PFSK-1 (cell line): ENCODE measurements at regions not wholly inside any gene's neighbourhood (a gene's known extent, or its start where the extent isn't known, plus 50 kb on each side); places are given as distances from the start of the nearest gene placed in this dataset.

Experiments
- FOXP2 ChIP-seq: optimal IDR thresholded peaks from 2 replicates; pipeline ENCODE3; 2011; ENCODE audit warnings: borderline replicate concordance, control low read depth, inconsistent platforms; ENCODE audit not compliant: insufficient read depth; ENCODE audit errors: extremely low read length, extremely low read depth
- POLR2AphosphoS5 ChIP-seq: IDR thresholded peaks from 2 replicates; pipeline ENCODE4 v1.6.1; 2012; ENCODE audit warnings: low read depth, mild to moderate bottlenecking, control low read depth, low read length, moderate library complexity
- REST ChIP-seq, 2 experiments: IDR thresholded peaks; 2 replicates each; pipeline versions ENCODE4 v1.6.1 to v1.8.0; 2011 to 2012; ENCODE audit warnings: low read depth in 2 of 2, low read length in 2 of 2, control low read depth in 1 of 2, inconsistent platforms in 1 of 2, mild to moderate bottlenecking in 1 of 2, moderate library complexity in 1 of 2; ENCODE audit not compliant: insufficient read depth in 1 of 2
- SIN3A ChIP-seq: IDR thresholded peaks from 2 replicates; pipeline ENCODE4 v1.6.1; 2012; ENCODE audit warnings: mild to moderate bottlenecking, low read length, moderate library complexity, borderline replicate concordance; ENCODE audit not compliant: insufficient read depth
- TAF1 ChIP-seq: IDR thresholded peaks from 2 replicates; pipeline ENCODE4 v1.6.1; 2012; ENCODE audit warnings: low read length, control low read depth, borderline replicate concordance; ENCODE audit not compliant: insufficient read depth

DNA sequence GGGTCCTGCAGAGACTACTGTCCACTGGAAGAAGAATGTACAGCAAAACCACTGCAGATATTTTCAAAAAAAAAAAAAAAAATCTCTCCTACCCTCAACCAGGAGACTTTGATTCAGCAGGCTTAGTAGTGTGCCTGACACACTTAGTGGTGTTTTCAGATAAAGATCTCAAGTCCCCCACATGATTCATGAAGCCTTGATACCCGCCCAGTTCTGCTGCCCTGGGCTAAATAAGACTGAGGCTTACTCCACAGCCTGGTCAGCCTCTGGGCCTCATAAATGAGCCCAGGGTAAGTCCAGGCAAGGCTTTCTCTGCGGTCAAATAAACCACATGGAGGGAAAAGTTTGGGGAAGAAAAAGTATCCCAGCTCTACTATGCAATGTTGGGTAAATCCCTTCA lies 222.1 kb upstream of the ARID1B start:
- TF ChIP-seq SIN3A (no peak), REST (IDR thresholded peaks at IDR 0.05; ENCODE audit: insufficient read depth in 1 of 2, low read depth in 2 of 2, low read length in 2 of 2) (no peak), TAF1 (no peak), POLR2AphosphoS5 (no peak), FOXP2 (no peak)

DNA sequence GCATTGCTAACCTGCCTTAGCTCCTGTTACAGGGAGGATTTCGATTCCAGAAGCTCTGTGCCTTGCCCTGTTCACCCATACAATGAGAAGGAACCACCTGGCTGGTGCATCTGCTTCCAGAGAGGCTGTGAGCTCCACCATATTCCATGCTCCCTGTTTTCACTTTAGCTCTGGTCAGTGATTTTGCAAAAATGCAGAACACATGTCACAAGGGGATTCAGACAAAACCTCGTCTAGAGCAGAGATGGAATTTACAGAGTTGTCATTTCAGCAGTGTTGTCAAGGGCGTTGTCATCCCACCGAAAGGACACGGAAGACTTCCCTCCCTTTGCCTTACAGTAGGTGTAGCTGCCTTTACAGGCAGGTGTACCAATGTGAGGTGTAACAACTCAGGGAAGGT lies 223.0 kb upstream of the ARID1B start:
- TF ChIP-seq POLR2AphosphoS5 (no peak), REST (IDR thresholded peaks at IDR 0.05; ENCODE audit: insufficient read depth in 1 of 2, low read depth in 2 of 2, low read length in 2 of 2) (no peak), FOXP2 (no peak), SIN3A (no peak), TAF1 (no peak)

- TF ChIP-seq SIN3A (no peak), FOXP2 (no peak), TAF1 (no peak), REST (IDR thresholded peaks at IDR 0.05; ENCODE audit: insufficient read depth in 1 of 2, low read depth in 2 of 2, low read length in 2 of 2) (no peak), POLR2AphosphoS5 (no peak)
Observed at GRCh38 chr6:156552849-156553248, 224.3 kb upstream of the ARID1B start.

DNA sequence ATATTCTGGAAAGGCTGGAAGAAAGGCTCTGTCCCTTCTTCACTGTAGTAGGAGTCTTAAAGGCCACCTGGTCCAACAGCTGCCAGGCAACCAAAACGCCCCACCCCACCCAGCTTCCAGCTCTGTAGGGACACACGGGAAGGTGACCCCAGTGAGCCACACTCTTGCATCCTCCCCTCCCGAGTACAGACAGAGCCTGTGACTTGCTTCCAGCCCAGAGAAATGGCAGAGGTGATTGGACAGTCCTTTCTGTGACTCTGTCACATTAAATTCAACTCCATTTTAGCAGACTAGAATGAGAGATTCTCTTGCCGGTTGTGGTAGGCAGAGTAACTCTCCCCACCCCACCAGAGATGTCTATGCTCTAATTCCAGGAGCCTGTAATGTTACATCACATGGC lies 226.2 kb upstream of the ARID1B start:
- no peak for TF ChIP-seq POLR2AphosphoS5
- TF ChIP-seq REST (IDR thresholded peaks at IDR 0.05; ENCODE audit: insufficient read depth in 1 of 2, low read depth in 2 of 2, low read length in 2 of 2), result no peak
- no peak for TF ChIP-seq FOXP2
- no peak for TF ChIP-seq SIN3A
- no peak for TF ChIP-seq TAF1

- TF ChIP-seq REST (IDR thresholded peaks at IDR 0.05; ENCODE audit: insufficient read depth in 1 of 2, low read depth in 2 of 2, low read length in 2 of 2) (no peak), FOXP2 (no peak), POLR2AphosphoS5 (no peak), TAF1 (no peak), SIN3A (no peak)
Observed at GRCh38 chr6:156545931-156546330, 231.2 kb upstream of the ARID1B start.
